COLO829 (cell line): ENCODE measurements at regions not wholly inside any gene's neighbourhood (a gene's known extent, or its start where the extent isn't known, plus 50 kb on each side); places are given as distances from the start of the nearest gene placed in this dataset.
"Not testable (repeated sequence)": the region's sequence is repeated elsewhere in the genome, so short reads cannot be mapped to it uniquely, and the experiment has no call there.

Experiments used
- DNase-seq: peaks from one replicate; pipeline ENCODE4 v3.0.0; 2012; ENCODE audit warnings: low spot score

- DNase-seq: no peak
Measured at GRCh38 chr2:12879649-12880048, 162.9 kb downstream of the TRIB2 start.

GRCh38 chr2:12881952-12882351 lies 165.2 kb downstream of the TRIB2 start:
- DNase-seq: no peak

GRCh38 chr2:12882393-12882792 lies 165.7 kb downstream of the TRIB2 start:
- no peak for DNase-seq

- peak; percentile 3 for DNase-seq
Measured at GRCh38 chr2:12883906-12884305, 167.2 kb downstream of the TRIB2 start.

- DNase-seq: peak; percentile 51
Measured at GRCh38 chr2:12884713-12885282, 168.1 kb downstream of the TRIB2 start.

- no peak for DNase-seq
Measured at GRCh38 chr2:12890066-12890465, 173.3 kb downstream of the TRIB2 start.

GRCh38 chr2:12890481-12890991 lies 173.8 kb downstream of the TRIB2 start:
- DNase-seq: no peak

- no peak for DNase-seq
Measured at GRCh38 chr2:12895017-12895416, 178.3 kb downstream of the TRIB2 start.

GRCh38 chr2:12896318-12896982 lies 179.7 kb downstream of the TRIB2 start:
- no peak for DNase-seq

- DNase-seq: no peak
Measured at GRCh38 chr2:12897181-12897580, 180.4 kb downstream of the TRIB2 start.

GRCh38 chr2:12903272-12903671 lies 186.5 kb downstream of the TRIB2 start:
- no peak for DNase-seq

- no peak for DNase-seq
Measured at GRCh38 chr2:12910431-12910830, 193.7 kb downstream of the TRIB2 start.

GRCh38 chr2:12915787-12916186 lies 199.1 kb downstream of the TRIB2 start:
- DNase-seq: no peak

GRCh38 chr2:12918138-12918834 lies 201.6 kb downstream of the TRIB2 start:
- DNase-seq: no peak

- peak; percentile 57 for DNase-seq
Measured at GRCh38 chr2:12918835-12919445, 202.2 kb downstream of the TRIB2 start.

- DNase-seq: no peak
Measured at GRCh38 chr2:12921321-12921720, 204.6 kb downstream of the TRIB2 start.

- DNase-seq: no peak
Measured at GRCh38 chr2:12923907-12924610, 207.3 kb downstream of the TRIB2 start.

GRCh38 chr2:12926641-12927040 lies 209.9 kb downstream of the TRIB2 start:
- DNase-seq: not testable (repeated sequence)

- DNase-seq: peak; percentile 60
Measured at GRCh38 chr2:12928197-12928774, 211.6 kb downstream of the TRIB2 start.

GRCh38 chr2:12928775-12929401 lies 212.2 kb downstream of the TRIB2 start:
- no peak for DNase-seq

GRCh38 chr2:12929758-12930157 lies 213.0 kb downstream of the TRIB2 start:
- no peak for DNase-seq
